ENCODE measurements at regions not wholly inside any gene's neighbourhood (a gene's known extent, or its start where the extent isn't known, plus 50 kb on each side); places are given as distances from the start of the nearest gene placed in this dataset.
"Not testable (repeated sequence)": the region's sequence is repeated elsewhere in the genome, so short reads cannot be mapped to it uniquely, and the experiment has no call there.

DNA sequence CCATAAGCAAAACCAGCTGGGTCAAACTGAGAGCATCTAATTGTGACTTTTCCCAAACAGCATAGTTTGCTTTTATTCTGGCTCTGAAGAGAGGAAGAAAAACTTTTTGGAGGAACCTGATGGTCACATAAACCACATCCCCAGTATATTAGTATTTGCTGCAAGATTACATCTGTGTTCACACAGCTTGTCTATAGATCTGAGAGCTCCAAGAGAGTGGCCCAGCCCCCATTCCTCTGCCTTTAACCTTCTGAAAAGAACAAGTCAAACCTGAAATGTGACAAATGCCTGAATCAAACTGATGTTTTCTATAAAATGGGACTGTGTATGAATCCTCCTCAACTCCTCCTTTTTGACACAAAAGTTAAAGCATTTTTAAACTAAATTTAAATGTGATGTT is 435.2 kb downstream of the ZNF479 start:
- not testable (repeated sequence) for H3K4me1 Mint-ChIP-seq (ENCODE audit: low read depth); DNase-seq (ENCODE audit: low spot score); H3K27ac Mint-ChIP-seq; H3K4me3 Mint-ChIP-seq; H3K27me3 Mint-ChIP-seq (ENCODE audit: low read depth); H3K36me3 Mint-ChIP-seq (ENCODE audit: low read depth)
- peaks cover 62% of the 10 kb centered on the region for H3K9me3 Mint-ChIP-seq

DNA sequence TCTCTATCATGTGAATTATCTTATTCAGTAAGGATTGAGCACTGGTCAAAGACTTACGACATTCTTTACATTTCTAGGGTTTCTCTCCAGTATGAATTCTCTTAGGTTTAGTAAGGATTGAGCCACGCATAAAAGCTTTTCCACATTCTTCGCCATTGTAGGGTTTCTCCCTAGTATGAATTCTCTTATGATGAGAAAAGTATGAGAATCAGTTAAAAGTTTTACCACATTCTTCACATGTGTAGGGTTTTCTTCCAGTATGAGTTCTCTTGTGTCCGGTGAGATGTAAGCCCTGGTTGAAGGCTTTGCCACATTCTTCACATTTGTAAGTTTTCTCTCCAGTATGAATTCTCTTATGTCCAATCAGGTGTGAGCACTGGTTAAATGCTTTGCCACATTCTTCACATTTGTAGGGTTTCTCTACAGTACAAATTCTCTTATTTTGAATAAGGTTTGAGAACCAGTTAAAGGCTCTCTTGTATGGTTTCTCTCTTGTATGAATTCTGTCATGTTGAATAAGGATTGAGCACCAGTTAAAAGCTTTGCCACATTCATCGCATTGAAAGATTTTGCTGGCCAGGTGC is 445.9 kb downstream of the ZNF479 start:
- Mint-ChIP-seq H3K36me3 (ENCODE audit: low read depth) (no peaks in the 10 kb centered on the region), H3K27me3 (ENCODE audit: low read depth) (no peaks in the 10 kb centered on the region), H3K9me3 (peaks cover 73% of the 10 kb centered on the region), H3K4me3 (no peak overlapping the region), H3K27ac (no peak overlapping the region), H3K4me1 (ENCODE audit: low read depth) (no peaks in the 10 kb centered on the region)
- DNase-seq (ENCODE audit: low spot score) = no peak

DNA sequence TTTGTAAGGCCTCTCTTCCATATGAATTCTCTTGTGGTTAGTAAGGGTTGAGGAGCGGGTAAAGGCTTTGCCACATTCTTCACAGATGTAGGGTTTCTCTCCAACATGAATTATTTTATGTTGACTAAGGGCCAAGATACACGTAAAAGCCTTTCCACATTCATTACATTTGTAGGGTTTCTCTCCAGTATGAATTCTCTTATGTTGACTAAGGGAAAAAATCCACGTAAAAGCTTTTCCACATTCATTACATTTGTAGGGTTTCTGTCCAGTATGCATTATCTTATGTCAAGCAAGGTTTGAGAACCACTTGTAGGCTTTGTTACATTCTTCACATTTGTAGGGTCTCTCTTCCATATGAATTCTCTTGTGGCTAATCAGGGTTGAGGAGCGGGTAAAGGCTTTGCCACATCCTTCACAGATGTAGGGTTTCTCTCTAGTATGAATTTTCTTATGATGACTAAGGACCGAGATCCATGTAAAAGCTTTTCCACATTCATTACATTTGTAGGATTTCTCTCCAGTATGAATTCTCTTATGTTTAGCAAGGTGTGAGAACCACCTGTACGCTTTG is 493.0 kb downstream of the ZNF479 start:
- Mint-ChIP-seq H3K4me3 (no peak overlapping the region), H3K27ac (no peak overlapping the region), H3K36me3 (ENCODE audit: low read depth) (no peaks in the 10 kb centered on the region), H3K4me1 (ENCODE audit: low read depth) (no peaks in the 10 kb centered on the region), H3K9me3 (peaks cover 55% of the 10 kb centered on the region), H3K27me3 (ENCODE audit: low read depth) (no peaks in the 10 kb centered on the region)
- DNase-seq (ENCODE audit: low spot score) = no peak

DNA sequence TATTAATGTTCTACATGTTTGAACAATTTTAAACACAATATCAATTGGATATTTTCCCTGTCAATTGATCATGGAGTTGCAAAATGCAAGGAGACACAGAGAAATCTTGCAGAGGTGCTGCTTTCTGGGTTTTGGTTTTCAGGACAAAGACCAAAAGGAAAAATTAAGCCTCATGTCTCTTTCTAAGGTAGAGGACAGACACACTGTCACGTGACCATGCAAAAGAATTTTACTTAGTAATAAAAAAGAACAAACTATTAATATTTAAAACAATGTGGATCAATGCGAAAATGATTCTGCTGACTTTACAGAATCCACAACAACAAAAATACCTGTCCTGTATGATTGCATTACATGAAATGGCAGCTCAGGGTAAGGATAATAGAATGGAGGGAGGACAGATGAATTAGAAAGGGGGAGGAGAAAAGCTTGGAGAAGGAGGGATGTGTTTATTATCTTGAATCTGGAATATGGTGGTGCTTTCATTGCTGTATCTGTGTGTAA is 493.7 kb upstream of the NUPR2 start:
- no peaks in the 10 kb centered on the region for H3K4me1 Mint-ChIP-seq (ENCODE audit: low read depth)
- no peaks in the 10 kb centered on the region for H3K27me3 Mint-ChIP-seq (ENCODE audit: low read depth)
- peaks cover 73% of the 10 kb centered on the region for H3K9me3 Mint-ChIP-seq
- no peak for DNase-seq (ENCODE audit: low spot score)
- H3K36me3 Mint-ChIP-seq (ENCODE audit: low read depth) = no peaks in the 10 kb centered on the region
- no peak overlapping the region for H3K4me3 Mint-ChIP-seq
- H3K27ac Mint-ChIP-seq = no peak overlapping the region

DNA sequence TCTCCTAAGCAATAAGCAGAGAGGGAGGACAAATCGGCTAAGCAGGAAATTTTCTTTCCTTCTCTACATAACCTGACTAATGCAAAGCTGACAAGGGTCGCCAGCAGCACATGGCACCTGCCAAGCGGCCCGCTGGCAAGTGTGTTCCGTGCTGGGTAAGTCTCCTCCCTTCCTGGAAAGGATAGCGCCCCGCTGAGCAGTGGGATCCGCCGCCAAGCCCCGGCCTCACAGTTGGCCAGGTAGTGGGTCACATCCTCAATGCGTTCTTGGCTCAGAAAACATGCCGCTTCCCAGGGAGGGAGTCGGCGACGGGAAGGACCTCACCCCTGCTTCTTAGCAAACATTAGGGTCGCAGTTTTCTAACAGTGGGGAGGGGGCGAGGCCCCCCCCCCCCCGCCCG is 488.9 kb upstream of the NUPR2 start:
- no peaks in the 10 kb centered on the region for H3K27me3 Mint-ChIP-seq (ENCODE audit: low read depth)
- no peak overlapping the region for H3K27ac Mint-ChIP-seq
- no peak for DNase-seq (ENCODE audit: low spot score)
- H3K4me3 Mint-ChIP-seq = no peak overlapping the region
- H3K9me3 Mint-ChIP-seq = peaks cover 60% of the 10 kb centered on the region
- no peaks in the 10 kb centered on the region for H3K4me1 Mint-ChIP-seq (ENCODE audit: low read depth)
- H3K36me3 Mint-ChIP-seq (ENCODE audit: low read depth) = no peaks in the 10 kb centered on the region

DNA sequence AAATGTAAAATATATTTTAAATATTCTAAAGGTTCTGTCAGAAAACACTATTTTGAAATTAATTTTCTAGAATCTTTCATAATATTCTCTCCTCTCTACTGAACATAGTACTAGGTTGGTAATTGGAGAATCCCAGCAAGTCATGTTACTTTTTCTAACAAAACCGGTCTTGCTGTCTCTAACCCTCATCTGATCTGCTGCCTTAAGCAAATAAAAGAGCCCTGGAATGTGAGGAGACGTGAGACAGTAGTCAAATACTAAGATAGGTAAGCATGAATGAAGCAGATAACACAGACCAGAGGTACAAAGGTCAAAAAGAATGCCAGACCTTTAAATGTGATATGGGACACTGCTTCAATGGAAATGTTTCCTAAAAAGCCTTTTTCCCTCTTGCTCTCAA is 462.4 kb upstream of the NUPR2 start:
- Mint-ChIP-seq H3K36me3 (ENCODE audit: low read depth) (no peaks in the 10 kb centered on the region), H3K27ac (no peak overlapping the region), H3K27me3 (ENCODE audit: low read depth) (no peaks in the 10 kb centered on the region), H3K9me3 (peaks cover 71% of the 10 kb centered on the region), H3K4me1 (ENCODE audit: low read depth) (no peaks in the 10 kb centered on the region), H3K4me3 (no peak overlapping the region)
- DNase-seq (ENCODE audit: low spot score) = no peak

DNA sequence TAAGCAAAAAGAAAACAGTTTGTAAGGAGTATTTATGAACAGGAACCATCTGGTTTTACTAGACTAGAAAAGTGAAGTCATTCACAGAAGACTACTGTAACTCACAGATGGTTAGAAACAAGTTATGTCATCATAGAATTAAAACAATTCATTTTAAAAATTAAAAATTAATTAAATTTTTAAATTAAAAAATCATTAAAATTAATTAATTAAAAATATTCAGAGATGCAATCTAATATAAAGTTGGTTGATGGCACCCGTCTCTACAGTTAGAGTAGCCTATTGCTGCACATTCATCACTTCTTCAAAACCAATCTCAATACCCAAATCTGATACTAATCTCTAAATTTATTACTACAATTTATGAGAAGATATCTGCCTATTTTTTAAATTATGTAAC is 454.8 kb upstream of the NUPR2 start:
- no peaks in the 10 kb centered on the region for H3K36me3 Mint-ChIP-seq (ENCODE audit: low read depth)
- peaks cover 42% of the 10 kb centered on the region for H3K9me3 Mint-ChIP-seq
- H3K4me1 Mint-ChIP-seq (ENCODE audit: low read depth) = no peaks in the 10 kb centered on the region
- H3K4me3 Mint-ChIP-seq = no peak overlapping the region
- no peak for DNase-seq (ENCODE audit: low spot score)
- H3K27me3 Mint-ChIP-seq (ENCODE audit: low read depth) = no peaks in the 10 kb centered on the region
- no peak overlapping the region for H3K27ac Mint-ChIP-seq

DNA sequence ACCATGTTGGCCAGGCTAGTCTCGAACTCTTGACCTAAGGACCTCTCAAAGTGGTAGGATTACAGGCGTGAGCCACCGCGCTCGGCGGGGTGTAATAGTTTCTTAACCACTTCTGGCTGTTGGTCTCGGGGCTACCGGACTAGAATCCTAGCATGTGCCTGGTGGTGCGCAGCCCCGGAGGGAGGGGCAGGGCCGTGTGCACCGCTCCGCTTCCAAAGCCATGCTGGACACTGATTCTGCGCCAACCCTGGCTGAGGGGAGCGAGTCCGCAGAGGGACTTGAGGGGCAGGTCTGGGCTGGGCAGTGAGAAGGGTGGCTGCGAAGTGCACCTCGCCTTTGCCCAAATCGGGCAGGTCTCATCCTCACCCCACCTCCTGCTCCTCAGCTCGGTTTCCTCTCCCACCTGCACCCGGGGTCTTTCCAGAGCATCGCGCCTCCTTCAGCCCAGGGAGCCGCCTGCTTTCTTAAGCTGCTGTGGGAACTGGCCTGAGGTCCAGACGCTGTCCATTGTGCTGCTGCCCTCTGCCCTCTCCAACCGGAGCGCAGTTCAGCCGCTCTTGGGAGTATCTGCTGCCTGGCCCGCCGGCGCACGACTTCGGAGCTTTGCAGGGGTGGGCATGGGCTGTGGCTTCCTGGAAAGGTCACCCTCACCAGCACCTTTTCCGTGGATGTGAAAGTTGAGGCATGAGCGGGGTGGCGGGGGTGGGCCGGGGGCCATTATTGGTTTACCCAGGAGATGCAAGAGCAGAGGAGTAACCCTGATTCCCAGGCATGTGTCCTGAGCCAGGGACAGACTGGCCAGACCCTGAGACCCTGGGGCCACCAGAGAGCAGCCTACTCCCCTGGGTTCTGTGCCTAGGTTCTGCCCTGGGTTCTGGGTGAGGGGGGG is 422.6 kb upstream of the NUPR2 start:
- Mint-ChIP-seq H3K9me3 (peaks cover 63% of the 10 kb centered on the region), H3K27ac (no peak overlapping the region), H3K27me3 (ENCODE audit: low read depth) (no peaks in the 10 kb centered on the region), H3K4me3 (no peak overlapping the region), H3K4me1 (ENCODE audit: low read depth) (no peaks in the 10 kb centered on the region), H3K36me3 (ENCODE audit: low read depth) (no peaks in the 10 kb centered on the region)
- DNase-seq (ENCODE audit: low spot score) = no peak

DNA sequence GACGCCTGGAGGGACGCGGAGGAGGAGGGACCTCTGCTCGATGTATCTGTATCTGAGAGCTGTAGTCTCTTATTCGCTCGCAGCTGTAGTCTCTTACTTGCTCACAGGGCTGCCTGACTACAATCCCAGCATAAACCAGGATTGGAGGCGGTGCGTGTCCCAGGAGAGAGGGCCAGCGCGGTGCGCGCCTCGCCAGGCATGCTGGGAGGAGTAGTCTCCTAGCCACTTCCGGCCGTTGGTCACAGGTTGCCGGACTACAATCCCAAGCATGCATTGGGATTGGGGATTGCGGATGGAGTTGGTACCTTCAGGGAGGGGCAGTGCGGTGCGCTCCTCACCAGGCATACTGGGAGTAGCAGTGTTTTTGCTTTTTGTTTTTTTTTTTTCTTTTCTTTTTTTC is 421.7 kb upstream of the NUPR2 start:
- no peaks in the 10 kb centered on the region for H3K27me3 Mint-ChIP-seq (ENCODE audit: low read depth)
- no peaks in the 10 kb centered on the region for H3K36me3 Mint-ChIP-seq (ENCODE audit: low read depth)
- H3K4me3 Mint-ChIP-seq = no peak overlapping the region
- H3K9me3 Mint-ChIP-seq = peaks cover 63% of the 10 kb centered on the region
- no peak for DNase-seq (ENCODE audit: low spot score)
- H3K27ac Mint-ChIP-seq = no peak overlapping the region
- no peaks in the 10 kb centered on the region for H3K4me1 Mint-ChIP-seq (ENCODE audit: low read depth)

DNA sequence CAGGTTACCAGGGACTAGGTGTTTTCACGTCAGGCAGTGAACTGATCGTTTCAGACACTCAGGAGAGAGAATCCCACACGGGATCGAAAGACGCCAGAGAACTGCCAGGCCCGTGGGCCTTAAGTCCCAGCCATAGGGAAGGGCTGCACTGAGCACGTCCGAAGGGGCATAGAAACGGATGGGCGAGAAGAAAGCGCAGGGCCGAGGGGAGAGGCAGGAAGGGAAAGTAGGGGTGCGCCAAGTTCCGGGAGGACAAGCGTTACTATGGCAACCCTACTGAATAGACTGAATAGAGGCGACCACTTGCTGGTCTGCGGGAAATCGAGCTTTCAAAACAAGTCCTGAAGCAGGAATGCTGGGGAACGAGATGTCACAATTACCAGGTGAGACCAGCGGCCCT is 421.3 kb upstream of the NUPR2 start:
- no peaks in the 10 kb centered on the region for H3K4me1 Mint-ChIP-seq (ENCODE audit: low read depth)
- DNase-seq (ENCODE audit: low spot score) = no peak
- H3K36me3 Mint-ChIP-seq (ENCODE audit: low read depth) = no peaks in the 10 kb centered on the region
- no peaks in the 10 kb centered on the region for H3K27me3 Mint-ChIP-seq (ENCODE audit: low read depth)
- H3K4me3 Mint-ChIP-seq = no peak overlapping the region
- H3K27ac Mint-ChIP-seq = no peak overlapping the region
- H3K9me3 Mint-ChIP-seq = peaks cover 62% of the 10 kb centered on the region

DNA sequence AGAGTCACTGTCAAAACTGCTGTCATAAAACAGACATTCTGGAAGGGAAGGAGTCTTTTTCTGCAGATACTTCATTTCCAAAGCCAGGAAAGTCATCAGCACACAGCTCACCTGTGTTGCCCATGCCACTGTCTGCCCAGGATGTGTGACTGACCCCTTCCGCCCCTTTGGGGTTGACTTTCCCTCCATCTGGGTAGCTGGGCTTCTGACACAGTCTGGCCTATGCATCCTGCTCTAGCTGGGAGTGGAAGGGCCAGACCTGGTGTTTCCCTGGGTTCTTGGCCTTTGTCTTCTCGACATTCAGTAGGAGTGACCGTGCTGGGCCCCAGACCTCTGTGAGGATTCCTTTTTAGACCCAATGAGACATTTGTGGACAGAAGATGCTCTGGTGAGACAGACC is 378.9 kb upstream of the NUPR2 start:
- no peaks in the 10 kb centered on the region for H3K27me3 Mint-ChIP-seq (ENCODE audit: low read depth)
- no peak overlapping the region for H3K4me3 Mint-ChIP-seq
- no peak overlapping the region for H3K27ac Mint-ChIP-seq
- no peaks in the 10 kb centered on the region for H3K4me1 Mint-ChIP-seq (ENCODE audit: low read depth)
- DNase-seq (ENCODE audit: low spot score) = no peak
- peaks cover 40% of the 10 kb centered on the region for H3K9me3 Mint-ChIP-seq
- H3K36me3 Mint-ChIP-seq (ENCODE audit: low read depth) = no peaks in the 10 kb centered on the region

DNA sequence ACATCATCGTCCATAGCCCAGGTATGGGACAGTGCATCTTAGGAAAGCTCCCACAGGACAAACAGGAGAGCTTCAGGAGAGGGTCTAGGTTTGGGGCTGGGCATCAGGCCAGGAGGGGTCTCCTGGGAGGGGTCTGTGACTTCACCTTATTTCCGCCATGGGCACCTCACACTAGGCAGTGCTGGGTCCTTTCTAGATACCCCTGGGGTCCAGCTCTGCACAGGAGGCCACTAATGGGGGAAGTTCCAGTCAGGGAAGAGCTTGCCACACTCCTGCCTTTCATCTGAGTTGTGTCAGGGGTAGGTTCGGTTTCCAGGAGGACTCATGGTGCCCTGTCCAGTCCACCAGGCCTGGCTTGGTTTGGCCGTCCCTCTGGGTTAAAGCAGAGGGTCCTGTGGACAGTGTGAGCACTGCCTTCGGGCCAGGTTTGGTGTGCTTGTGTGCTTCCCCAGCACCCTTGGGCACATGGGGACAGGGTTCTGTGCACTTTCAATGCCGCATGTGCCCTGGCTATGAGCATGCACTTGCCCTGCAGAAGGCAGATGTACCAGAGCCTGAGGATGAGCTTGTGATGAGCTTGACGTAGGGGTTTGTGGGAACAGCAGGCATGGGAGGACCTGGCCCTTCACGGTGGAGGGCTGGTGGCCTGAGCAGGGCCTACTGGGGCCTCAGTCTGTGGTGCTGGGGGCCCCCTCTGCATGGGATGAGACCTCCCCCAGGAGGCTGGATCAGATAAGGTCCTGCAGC is 377.7 kb upstream of the NUPR2 start:
- Mint-ChIP-seq H3K9me3 (peaks cover 35% of the 10 kb centered on the region), H3K36me3 (ENCODE audit: low read depth) (peaks cover under 1% of the 10 kb centered on the region), H3K27ac (no peak overlapping the region), H3K4me3 (no peak overlapping the region), H3K27me3 (ENCODE audit: low read depth) (no peaks in the 10 kb centered on the region), H3K4me1 (ENCODE audit: low read depth) (no peaks in the 10 kb centered on the region)
- no peak for DNase-seq (ENCODE audit: low spot score)

DNA sequence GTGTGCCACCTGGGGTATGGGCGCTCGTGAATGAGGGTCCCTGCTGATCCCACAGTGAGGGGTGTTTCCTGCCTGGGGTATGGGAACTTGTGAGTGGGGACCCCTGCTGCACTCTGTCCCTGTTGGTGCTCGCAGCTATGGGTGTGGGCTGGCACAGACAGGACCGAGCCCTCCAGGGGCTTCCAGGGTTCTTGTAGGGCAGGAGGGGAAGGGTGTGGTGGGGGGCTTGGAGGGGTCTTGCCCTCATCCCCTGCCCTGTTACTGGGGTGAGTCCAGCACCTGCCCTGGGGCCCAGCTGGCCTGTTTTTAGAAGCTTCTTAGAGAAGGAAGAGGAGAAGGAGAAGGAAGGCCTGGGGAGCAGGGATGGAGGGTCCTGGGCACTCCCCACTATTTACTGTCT is 377.0 kb upstream of the NUPR2 start:
- no peak overlapping the region for H3K4me3 Mint-ChIP-seq
- peaks cover 37% of the 10 kb centered on the region for H3K9me3 Mint-ChIP-seq
- H3K4me1 Mint-ChIP-seq (ENCODE audit: low read depth) = no peaks in the 10 kb centered on the region
- DNase-seq (ENCODE audit: low spot score) = no peak
- H3K36me3 Mint-ChIP-seq (ENCODE audit: low read depth) = peaks cover 2% of the 10 kb centered on the region
- H3K27me3 Mint-ChIP-seq (ENCODE audit: low read depth) = no peaks in the 10 kb centered on the region
- no peak overlapping the region for H3K27ac Mint-ChIP-seq

All from T-helper 2 cell treated with Interferon-gamma antibody and Interleukin-4, amounts not matched to agents 5 μg/mL and 100 μg/mL, for 36 hours (primary cell).